ENCODE measurements at regions not wholly inside any gene's neighbourhood (a gene's known extent, or its start where the extent isn't known, plus 50 kb on each side); places are given as distances from the start of the nearest gene placed in this dataset.

DNA sequence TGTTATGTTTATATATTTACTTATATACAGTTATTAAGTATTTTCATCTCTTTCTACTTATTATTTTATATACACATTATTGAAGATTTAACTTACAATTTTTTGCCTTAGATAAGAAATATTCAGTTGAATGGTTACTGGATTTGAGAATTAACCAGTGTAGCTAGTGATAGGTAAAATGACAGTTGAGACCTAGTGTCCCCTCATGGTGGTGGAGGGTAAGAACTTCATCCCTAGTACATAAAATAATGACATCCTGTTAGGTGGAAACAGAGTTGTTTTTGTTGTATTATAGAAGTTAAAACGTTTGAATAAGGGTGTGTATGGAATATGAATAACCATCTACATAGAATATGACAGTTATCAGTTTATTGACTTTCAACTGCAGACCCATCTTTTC is 1152.4 kb upstream of the ALCAM start:
- ChIA-PET CTCF (ENCODE audit: partially characterized antibody) (interaction anchor here (0.6 kb wide), 1 partner anchor 225 kb away, joined by 3 read pairs; no protein-coding TSS in a partner anchor), POLR2A (ENCODE audit: partially characterized antibody) (no interaction called here)
- Histone ChIP-seq H3K56ac (replicated peaks; ENCODE audit: insufficient read length, low read depth, low read length) (no peak overlapping the region), H3K4me2 (ENCODE audit: insufficient read depth in 1 of 2, low read depth in 2 of 2, low read length in 2 of 2) (no peak overlapping the region), H3K14ac (ENCODE audit: insufficient read length) (no peak overlapping the region), H2BK20ac (ENCODE audit: low read length) (no peak overlapping the region), H3K23ac (ENCODE audit: insufficient read length) (no peak overlapping the region), H2BK15ac (ENCODE audit: low read length) (no peak overlapping the region), H3K36me3 (ENCODE audit: control insufficient read depth in 2 of 4, insufficient read depth in 4 of 4, low read length in 3 of 4) (no peaks in the 10 kb centered on the region), H3K18ac (ENCODE audit: extremely low read depth, low read length) (no peak overlapping the region), H3K27me3 (replicated peaks in 1 of 4; ENCODE audit: control insufficient read depth in 3 of 4, extremely low read depth in 1 of 4, insufficient read depth in 3 of 4, low read length in 3 of 4) (no peaks in the 10 kb centered on the region), H3K9ac (replicated peaks in 1 of 4; ENCODE audit: extremely low read depth in 1 of 4, low read depth in 3 of 4, low read length in 3 of 4) (no peak overlapping the region), H3K9me3 (ENCODE audit: insufficient read depth in 2 of 2, low read depth in 1 of 2, low read length in 1 of 2) (no peaks in the 10 kb centered on the region), H2BK120ac (replicated peaks; ENCODE audit: low read depth, low read length) (no peak overlapping the region), H3K4me1 (replicated peaks in 1 of 4; ENCODE audit: control insufficient read depth in 3 of 4, insufficient read depth in 4 of 4, low read length in 3 of 4) (no peaks in the 10 kb centered on the region), H3K27ac (ENCODE audit: low read depth, low read length) (no peak overlapping the region), H2BK5ac (ENCODE audit: low read depth, low read length) (no peak overlapping the region), H4K20me1 (replicated peaks in 1 of 2; ENCODE audit: control insufficient read depth in 1 of 2, insufficient read depth in 2 of 2, low read length in 2 of 2) (no peaks in the 10 kb centered on the region), H2AFZ (ENCODE audit: low read length) (no peak overlapping the region), H2AK5ac (ENCODE audit: low read depth, low read length) (no peak overlapping the region), H3K23me2 (ENCODE audit: low read depth, low read length) (no peaks in the 10 kb centered on the region), H4K8ac (ENCODE audit: extremely low read depth, insufficient read depth, low read length) (no peak overlapping the region), H4K91ac (replicated peaks; ENCODE audit: insufficient read length, low read length) (no peak overlapping the region), H3K79me2 (ENCODE audit: control insufficient read depth in 1 of 2, insufficient read depth in 2 of 2, low read length in 2 of 2) (no peaks in the 10 kb centered on the region), H3K4ac (replicated peaks; ENCODE audit: insufficient read length, low read depth, low read length) (no peak overlapping the region), H3K4me3 (ENCODE audit: extremely low read depth in 1 of 4, insufficient read depth in 2 of 4, low read depth in 3 of 4, low read length in 4 of 4) (no peak overlapping the region), H4K5ac (ENCODE audit: insufficient read length, low read depth, low read length) (no peak overlapping the region), H2BK12ac (ENCODE audit: low read depth, low read length) (no peak overlapping the region), H3K79me1 (ENCODE audit: low read depth, low read length) (no peaks in the 10 kb centered on the region)
- FAIRE-seq, result no peak
- TF ChIP-seq RAD21 (IDR thresholded peaks at IDR 0.05 in 1 of 2, conservative IDR thresholded peaks at IDR 0.05 in 1 of 2; ENCODE audit: low read depth in 2 of 2, low read length in 2 of 2) (peak; percentile 32 to 39; a peak in 3 of 4 replicates), CTCF (IDR thresholded peaks at IDR 0.05; ENCODE audit: control extremely low read depth in 1 of 3, insufficient read depth in 1 of 3, low read depth in 1 of 3, low read length in 3 of 3) (peak in 1 of 3 experiments; percentile 15; a peak in 1 of 4 replicates), NANOG (IDR thresholded peaks at IDR 0.05; ENCODE audit: insufficient read depth, low read depth, low read length, poor library complexity, severe bottlenecking) (no peak)
- DNase-seq (ENCODE audit: low read depth in 1 of 2, low spot score in 2 of 2), result no peak
- 78% methylated on average over 1 of the region's 1 CpG; no CpG with 5 or more reads in 1 of the 2 experiments for WGBS, 2 experiments (ENCODE audit: extremely low coverage in 1 of 2, insufficient coverage in 1 of 2, insufficient read length in 1 of 2, insufficient replicate concordance in 2 of 2, low coverage in 1 of 2, low lambda C conversion rate in 2 of 2, missing lambda C conversion rate in 1 of 2)
